Amniotic epithelial cell (primary cell): ENCODE measurements at regions not wholly inside any gene's neighbourhood (a gene's known extent, or its start where the extent isn't known, plus 50 kb on each side); places are given as distances from the start of the nearest gene placed in this dataset.

Experiments used
- DNase-seq: peaks from one replicate; pipeline ENCODE4 v3.0.0-alpha.2; 2010; ENCODE audit warnings: low read depth

- DNase-seq, result no peak
These were observed 58.5 kb upstream of the TWIST2 start for GRCh38 chr2:238789317-238789806.

DNA sequence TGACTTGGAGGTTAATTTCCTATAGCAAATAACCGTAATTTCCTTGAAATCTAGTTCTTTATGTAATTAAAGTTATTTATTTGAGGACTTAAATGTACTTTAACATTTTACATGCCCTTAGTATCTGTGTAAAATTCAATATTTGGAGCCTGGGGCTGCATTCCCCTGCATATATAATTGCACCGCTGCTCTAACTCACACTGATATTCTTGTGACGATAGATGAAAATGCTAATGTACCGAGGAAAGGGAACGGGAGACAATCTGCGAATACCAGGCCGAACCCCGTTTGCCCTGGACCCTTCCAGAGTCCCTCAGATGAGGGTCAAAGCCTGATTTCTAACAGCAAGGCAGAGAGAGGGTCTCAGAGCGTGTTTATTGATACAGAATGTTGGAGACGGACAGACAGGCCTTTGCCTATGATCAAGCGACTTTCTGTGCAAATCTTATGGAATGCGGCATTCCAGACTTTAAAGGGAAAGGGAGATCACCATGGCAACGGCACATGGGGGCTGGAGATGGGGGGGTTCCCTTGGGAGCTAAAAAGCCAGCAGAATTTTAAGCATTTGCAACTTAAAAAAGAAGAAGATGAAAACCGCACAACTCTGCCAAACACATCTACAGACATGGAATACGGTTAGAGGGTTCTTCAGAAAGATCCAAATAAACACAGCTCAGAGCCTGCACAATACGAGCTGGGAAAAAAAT lies 57.6 kb upstream of the TWIST2 start:
- no peak for DNase-seq

- DNase-seq, result peak; percentile 11
These were observed 57.1 kb upstream of the TWIST2 start for GRCh38 chr2:238790833-238791230.

GRCh38 chr2:238791354-238791753 lies 56.5 kb upstream of the TWIST2 start:
- peak; percentile 13 for DNase-seq

DNA sequence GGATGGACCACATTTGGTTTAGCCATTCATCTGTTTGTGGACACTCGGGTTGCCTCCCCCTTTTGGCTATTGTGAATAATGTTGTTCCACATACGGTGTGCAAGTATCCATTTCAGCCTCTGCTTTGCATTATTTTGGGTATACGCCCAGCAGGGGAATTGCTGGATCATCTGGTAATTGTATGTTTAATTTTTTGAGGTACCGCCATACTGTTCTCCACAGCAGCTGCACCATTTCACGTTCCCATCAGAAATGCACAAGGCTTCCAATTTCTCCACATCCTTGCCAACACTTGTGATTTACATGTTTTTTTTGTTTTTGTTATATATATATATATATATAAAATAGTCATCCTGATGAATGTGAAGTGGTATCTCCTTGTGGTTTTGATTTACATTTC lies 54.6 kb upstream of the TWIST2 start:
- DNase-seq, result no peak

DNA sequence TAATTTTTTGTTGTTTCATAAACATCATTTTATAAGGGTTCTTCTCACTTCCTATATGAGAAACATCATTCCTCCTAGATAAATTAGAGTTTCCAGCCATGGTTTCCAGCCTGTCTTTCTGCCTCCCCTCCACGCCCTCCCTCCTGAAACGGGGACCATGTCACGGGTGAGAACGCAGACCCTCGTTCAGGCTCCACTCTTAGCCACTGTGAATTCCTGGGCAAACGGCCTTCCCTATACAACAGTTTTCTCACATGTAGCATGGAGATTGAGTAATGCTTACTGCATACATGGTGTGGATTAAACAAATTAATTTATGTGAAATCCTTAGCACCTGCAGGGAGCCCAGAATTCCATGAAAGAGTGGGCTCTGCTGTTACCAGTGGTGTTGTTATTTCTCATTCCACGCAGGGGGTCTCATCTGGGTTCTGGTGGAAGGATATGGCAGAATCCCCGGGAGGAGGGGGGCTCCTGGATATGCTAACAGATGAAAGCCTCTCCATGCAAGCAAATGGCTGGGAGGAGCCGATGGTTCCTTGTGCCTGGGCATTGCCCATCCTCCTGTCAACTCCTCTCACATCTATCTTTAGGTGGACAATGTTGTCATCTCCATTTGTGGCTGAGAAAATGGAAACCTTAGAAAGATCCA lies 54.0 kb upstream of the TWIST2 start:
- DNase-seq, result no peak

DNA sequence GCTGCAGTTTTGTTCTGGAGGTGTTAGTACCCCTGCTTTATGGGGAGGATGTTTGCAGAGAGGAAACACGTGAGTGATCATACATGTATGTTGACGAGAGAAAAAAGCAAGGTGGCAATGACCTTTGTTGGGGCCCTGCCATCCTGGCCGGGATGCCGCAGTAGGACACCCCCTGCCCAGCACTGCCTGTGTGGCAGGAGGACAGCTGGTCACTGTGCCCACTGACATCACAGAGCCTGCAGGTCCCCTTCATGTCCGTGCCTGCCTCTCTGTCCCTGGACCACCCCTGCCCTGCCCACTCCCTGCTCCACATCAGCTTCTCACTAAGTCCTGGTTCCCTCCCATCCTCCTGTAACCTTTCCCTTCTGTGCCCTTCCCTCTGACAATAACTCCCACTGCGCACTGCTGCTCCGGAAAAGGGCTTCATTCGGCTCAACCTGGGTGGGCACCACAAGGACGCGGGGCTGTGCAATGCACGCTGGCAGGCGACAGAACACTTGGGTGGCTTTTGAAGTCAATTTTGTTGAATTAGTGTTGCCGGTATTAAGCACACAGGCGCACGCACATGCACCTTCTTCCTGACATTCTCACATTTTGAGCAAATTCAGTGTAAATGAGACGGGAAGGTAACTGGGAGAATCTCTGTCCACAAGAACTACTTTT lies 51.5 kb upstream of the TWIST2 start:
- no peak for DNase-seq

GRCh38 chr2:238797537-238797936 lies 50.3 kb upstream of the TWIST2 start:
- no peak for DNase-seq
